MM.1S (cell line): ENCODE measurements at regions not wholly inside any gene's neighbourhood (a gene's known extent, or its start where the extent isn't known, plus 50 kb on each side); places are given as distances from the start of the nearest gene placed in this dataset.

ENCODE experiments used
- DNase-seq: peaks from one replicate; pipeline ENCODE4 v3.0.0-alpha.2; 2015
- H2AFZ ChIP-seq: fragments of 300-600 bp; sonication (generic); 2 replicates; pipeline ENCODE4 v1.6.0; 2016; ENCODE audit warnings: antibody characterized with exemption, low read length
- H3F3A ChIP-seq: fragments of 300-600 bp; sonication (generic); 2 replicates; pipeline ENCODE4 v1.6.1; 2016; ENCODE audit warnings: mild to moderate bottlenecking, antibody characterized with exemption, low read length, moderate library complexity, mixed read lengths; ENCODE audit not compliant: insufficient read depth
- H3K27ac ChIP-seq: fragments of 300-600 bp; sonication (generic); 2 replicates; pipeline ENCODE4 v1.5.1; 2016; ENCODE audit warnings: mild to moderate bottlenecking, low read length
- H3K27me3 ChIP-seq: fragments of 300-600 bp; sonication (generic); replicated peaks from 2 replicates; pipeline ENCODE4 v1.6.0; 2016; ENCODE audit warnings: low read length; ENCODE audit not compliant: insufficient read depth
- H3K36me3 ChIP-seq: fragments of 300-600 bp; sonication (generic); replicated peaks from 2 replicates; pipeline ENCODE4 v1.6.1; 2016; ENCODE audit warnings: mild to moderate bottlenecking, low read length, mixed read lengths; ENCODE audit not compliant: insufficient read depth
- H3K4me1 ChIP-seq: fragments of 300-600 bp; sonication (generic); 2 replicates; pipeline ENCODE4 v1.6.1; 2016; ENCODE audit warnings: low read length, mixed read lengths
- H3K4me2 ChIP-seq: fragments of 300-600 bp; sonication (generic); 2 replicates; pipeline ENCODE4 v1.6.0; 2016; ENCODE audit warnings: low read depth, low read length
- H3K4me3 ChIP-seq: fragments of 300-600 bp; sonication (generic); 2 replicates; pipeline ENCODE4 v1.5.1; 2016; ENCODE audit warnings: low read length, mixed read lengths
- H3K79me2 ChIP-seq: fragments of 300-600 bp; sonication (generic); 2 replicates; pipeline ENCODE4 v1.6.1; 2016; ENCODE audit warnings: mixed run types, low read length, mixed read lengths
- H3K9ac ChIP-seq: fragments of 300-600 bp; sonication (generic); 2 replicates; pipeline ENCODE4 v1.6.1; 2016; ENCODE audit warnings: low read length, mixed read lengths
- H3K9me2 ChIP-seq: fragments of 300-600 bp; sonication (generic); replicated peaks from 2 replicates; pipeline ENCODE4 v1.6.1; 2016; ENCODE audit warnings: mild to moderate bottlenecking, low read length, mixed read lengths; ENCODE audit not compliant: insufficient read depth
- H3K9me3 ChIP-seq: fragments of 300-600 bp; sonication (generic); replicated peaks from 2 replicates; pipeline ENCODE4 v1.6.1; 2016; ENCODE audit warnings: mild to moderate bottlenecking, low read length, mixed read lengths; ENCODE audit not compliant: insufficient read depth
- H4K20me1 ChIP-seq: fragments of 300-600 bp; sonication (generic); 2 replicates; pipeline ENCODE4 v1.6.1; 2016; ENCODE audit warnings: mild to moderate bottlenecking, low read length, moderate library complexity, mixed read lengths; ENCODE audit not compliant: insufficient read depth
- EZH2 ChIP-seq: fragments of 300-600 bp; sonication (generic); optimal IDR thresholded peaks from 2 replicates; pipeline ENCODE3; 2017; ENCODE audit warnings: low read depth, mild to moderate bottlenecking, antibody characterized with exemption, low read length, mixed read lengths
- EZH2phosphoT487 ChIP-seq: fragments of 300-600 bp; sonication (generic); IDR thresholded peaks from 2 replicates; pipeline ENCODE4 v1.6.1; 2018; ENCODE audit warnings: antibody characterized with exemption, low read length
- TF ChIP-seq, protein P1 (sequence below): fragments of 300-600 bp; sonication (generic); IDR thresholded peaks from 2 replicates; pipeline ENCODE4 v1.5.1; 2016; ENCODE audit warnings: antibody characterized with exemption, low read length, mixed read lengths

DNA sequence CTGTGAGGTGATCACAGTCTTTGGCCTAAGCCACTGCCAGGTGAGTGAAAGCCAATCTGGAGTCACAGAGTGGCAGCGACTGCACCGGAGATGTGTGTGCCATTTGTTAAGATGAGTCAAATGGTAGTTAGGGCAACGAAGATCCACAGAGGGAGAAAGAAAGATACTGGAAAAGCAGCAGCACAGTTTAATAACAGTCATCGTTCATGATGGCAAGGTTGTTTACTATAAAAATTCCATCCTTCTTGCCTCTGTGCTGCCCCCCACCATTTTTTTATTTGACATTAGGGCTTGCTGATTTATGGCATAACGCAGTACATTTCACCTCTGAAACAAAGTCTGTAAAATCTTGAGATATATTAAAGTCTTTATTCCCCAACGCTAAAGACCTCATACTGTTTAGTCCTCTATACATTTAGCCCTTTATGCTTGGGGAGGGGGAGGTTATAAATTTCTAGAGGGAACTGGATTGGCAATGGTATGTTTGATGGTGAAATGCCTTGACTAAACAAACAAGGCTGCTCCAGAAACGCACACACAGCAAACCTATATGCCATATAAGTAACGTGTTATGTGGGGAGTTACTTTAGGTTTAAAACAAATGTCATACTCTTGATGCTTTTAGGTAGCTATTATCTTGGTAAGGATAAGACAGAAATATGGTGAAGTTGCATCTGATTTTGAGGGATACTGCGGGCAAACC is 55.8 kb upstream of the ABL1 start:
- TF ChIP-seq EZH2 (no peak), EZH2phosphoT487 (no peak)
- TF ChIP-seq, protein P1, sequence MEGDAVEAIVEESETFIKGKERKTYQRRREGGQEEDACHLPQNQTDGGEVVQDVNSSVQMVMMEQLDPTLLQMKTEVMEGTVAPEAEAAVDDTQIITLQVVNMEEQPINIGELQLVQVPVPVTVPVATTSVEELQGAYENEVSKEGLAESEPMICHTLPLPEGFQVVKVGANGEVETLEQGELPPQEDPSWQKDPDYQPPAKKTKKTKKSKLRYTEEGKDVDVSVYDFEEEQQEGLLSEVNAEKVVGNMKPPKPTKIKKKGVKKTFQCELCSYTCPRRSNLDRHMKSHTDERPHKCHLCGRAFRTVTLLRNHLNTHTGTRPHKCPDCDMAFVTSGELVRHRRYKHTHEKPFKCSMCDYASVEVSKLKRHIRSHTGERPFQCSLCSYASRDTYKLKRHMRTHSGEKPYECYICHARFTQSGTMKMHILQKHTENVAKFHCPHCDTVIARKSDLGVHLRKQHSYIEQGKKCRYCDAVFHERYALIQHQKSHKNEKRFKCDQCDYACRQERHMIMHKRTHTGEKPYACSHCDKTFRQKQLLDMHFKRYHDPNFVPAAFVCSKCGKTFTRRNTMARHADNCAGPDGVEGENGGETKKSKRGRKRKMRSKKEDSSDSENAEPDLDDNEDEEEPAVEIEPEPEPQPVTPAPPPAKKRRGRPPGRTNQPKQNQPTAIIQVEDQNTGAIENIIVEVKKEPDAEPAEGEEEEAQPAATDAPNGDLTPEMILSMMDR = no peak
- H3F3A ChIP-seq = no peaks in the 10 kb centered on the region
- no peaks in the 10 kb centered on the region for H4K20me1 ChIP-seq
- no peak overlapping the region for H3K4me3 ChIP-seq
- H3K4me1 ChIP-seq = no peaks in the 10 kb centered on the region
- no peak overlapping the region for H3K27ac ChIP-seq
- H3K27me3 ChIP-seq = no peaks in the 10 kb centered on the region
- H3K9me3 ChIP-seq = no peaks in the 10 kb centered on the region
- peaks cover 2% of the 10 kb centered on the region for H3K79me2 ChIP-seq
- H3K36me3 ChIP-seq = no peaks in the 10 kb centered on the region
- no peak for DNase-seq
- H3K4me2 ChIP-seq = no peak overlapping the region
- H3K9ac ChIP-seq = no peak overlapping the region
- H3K9me2 ChIP-seq = no peaks in the 10 kb centered on the region
- no peak overlapping the region for H2AFZ ChIP-seq

DNA sequence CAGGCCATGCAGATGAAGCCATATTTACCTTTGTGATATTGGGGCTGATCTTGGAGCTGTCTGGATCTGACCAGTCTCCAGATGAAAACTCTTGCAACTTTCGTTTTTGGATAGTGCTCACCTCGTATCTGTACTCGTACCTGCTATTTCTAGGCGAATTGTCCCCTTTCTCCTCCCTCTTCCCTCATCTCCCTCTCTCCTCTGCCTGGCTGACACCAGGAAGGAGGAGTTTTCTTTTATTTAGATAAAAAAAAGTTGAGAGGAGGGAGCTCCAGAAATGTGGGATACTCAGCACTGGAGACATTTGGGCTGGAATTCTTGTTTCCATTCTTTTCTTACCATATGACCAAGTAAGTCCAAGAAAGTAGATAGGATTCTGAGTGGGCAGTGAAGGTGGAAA is 54.6 kb upstream of the ABL1 start:
- H2AFZ ChIP-seq = no peak overlapping the region
- no peaks in the 10 kb centered on the region for H4K20me1 ChIP-seq
- no peak for DNase-seq
- H3K36me3 ChIP-seq = no peaks in the 10 kb centered on the region
- H3F3A ChIP-seq = no peaks in the 10 kb centered on the region
- peaks cover 2% of the 10 kb centered on the region for H3K79me2 ChIP-seq
- no peak for TF ChIP-seq EZH2
- TF ChIP-seq EZH2phosphoT487 = no peak
- TF ChIP-seq, protein P1 = no peak
- no peak overlapping the region for H3K9ac ChIP-seq
- H3K9me3 ChIP-seq = no peaks in the 10 kb centered on the region
- H3K27me3 ChIP-seq = no peaks in the 10 kb centered on the region
- no peak overlapping the region for H3K4me3 ChIP-seq
- H3K9me2 ChIP-seq = no peaks in the 10 kb centered on the region
- no peak overlapping the region for H3K27ac ChIP-seq
- no peaks in the 10 kb centered on the region for H3K4me1 ChIP-seq
- H3K4me2 ChIP-seq = no peak overlapping the region

DNA sequence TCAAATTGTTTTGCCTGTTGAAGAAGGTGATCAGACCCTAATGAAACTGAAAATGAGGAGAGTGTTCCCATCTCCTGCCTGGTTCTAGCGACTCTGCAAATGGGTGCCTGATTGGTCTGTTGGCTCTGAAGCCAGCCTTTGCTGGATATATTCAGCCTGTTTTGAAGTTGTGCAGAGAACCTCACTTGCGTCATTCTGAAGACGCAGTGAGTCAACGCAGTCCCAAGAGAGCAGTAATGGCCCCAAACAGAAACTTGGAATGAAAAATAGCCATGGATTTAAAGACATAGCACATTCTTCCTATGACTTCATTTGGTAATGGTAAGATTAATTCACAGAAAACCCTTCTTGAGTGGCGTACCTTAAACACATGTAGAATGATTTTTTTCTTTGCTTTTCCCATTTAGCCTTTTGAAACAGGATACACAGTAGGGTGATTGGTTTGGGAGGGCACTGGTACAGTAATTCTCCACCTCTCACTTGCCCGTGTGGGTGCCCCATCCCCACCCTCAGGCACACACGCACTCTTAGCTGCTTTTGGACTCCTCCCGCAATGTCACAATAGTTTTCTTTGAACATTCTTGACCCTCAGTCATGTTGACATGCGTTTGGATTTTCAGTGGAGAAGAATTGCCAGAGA is 54.1 kb upstream of the ABL1 start:
- no peaks in the 10 kb centered on the region for H3K4me1 ChIP-seq
- H3K27me3 ChIP-seq = no peaks in the 10 kb centered on the region
- no peak overlapping the region for H2AFZ ChIP-seq
- no peak overlapping the region for H3K9ac ChIP-seq
- no peaks in the 10 kb centered on the region for H3F3A ChIP-seq
- no peaks in the 10 kb centered on the region for H3K9me2 ChIP-seq
- TF ChIP-seq, protein P1 = no peak
- TF ChIP-seq EZH2phosphoT487 = no peak
- no peak for TF ChIP-seq EZH2
- no peaks in the 10 kb centered on the region for H3K36me3 ChIP-seq
- H3K79me2 ChIP-seq = peaks cover 2% of the 10 kb centered on the region
- no peaks in the 10 kb centered on the region for H4K20me1 ChIP-seq
- DNase-seq = no peak
- H3K4me2 ChIP-seq = no peak overlapping the region
- H3K4me3 ChIP-seq = no peak overlapping the region
- no peaks in the 10 kb centered on the region for H3K9me3 ChIP-seq
- H3K27ac ChIP-seq = no peak overlapping the region
